ENCODE measurements at regions not wholly inside any gene's neighbourhood (a gene's known extent, or its start where the extent isn't known, plus 50 kb on each side); places are given as distances from the start of the nearest gene placed in this dataset.

- H3K9ac ChIP-seq (ENCODE audit: insufficient read depth in 1 of 2, low read depth in 2 of 2, low read length in 2 of 2) = no peak overlapping the region
- ChIA-PET POLR2A (no interaction called here), CTCF (ENCODE audit: low intra/inter-chr PET ratio) (no interaction called here)
- FAIRE-seq = no peak
- no TSS peak for BruUV-seq (replicated peaks)
- TF ChIP-seq ZNF354B (CRISPR knock-in tag; IDR thresholded peaks at IDR 0.05) = no peak
- TF ChIP-seq NCOA4 (IDR thresholded peaks at IDR 0.05; ENCODE audit: partially characterized antibody) = no peak
- TF ChIP-seq ZBTB5 (IDR thresholded peaks at IDR 0.05) = no peak
- H4K20me1 ChIP-seq (replicated peaks; ENCODE audit: control insufficient read depth, insufficient read depth, low read length) = no peaks in the 10 kb centered on the region
- H3K9me3 ChIP-seq (replicated peaks; ENCODE audit: control insufficient read depth, insufficient read depth, low read depth, low read length) = no peaks in the 10 kb centered on the region
- intact Hi-C loops (cut with micrococcal nuclease) (no loop called here), in situ Hi-C loops (cut with MboI) (no loop called here)
- H3K4me1 ChIP-seq (replicated peaks in 1 of 2; ENCODE audit: control insufficient read depth in 2 of 2, insufficient read depth in 2 of 2, low read length in 2 of 2) = no peaks in the 10 kb centered on the region
- no peak for DNase-seq (ENCODE audit: extremely low read depth in 1 of 4, low spot score in 3 of 4)
- H3K36me3 ChIP-seq (ENCODE audit: control insufficient read depth, insufficient read depth, low read length) = no peaks in the 10 kb centered on the region
- H3K27ac ChIP-seq (ENCODE audit: extremely low read depth, low read depth, low read length) = no peak overlapping the region
- WGBS (ENCODE audit: insufficient coverage, low coverage, missing lambda C conversion rate) = 3% methylated on average over 3 of the region's 4 CpGs
- no peak overlapping the region for H3K4me2 ChIP-seq (ENCODE audit: insufficient read depth, low read length)
- H3K4me3 ChIP-seq = no peak overlapping the region
- H3K79me2 ChIP-seq (ENCODE audit: control insufficient read depth, insufficient read depth, low read length) = no peaks in the 10 kb centered on the region
- H2AFZ ChIP-seq (ENCODE audit: low read depth, low read length) = no peak overlapping the region
- H3K27me3 ChIP-seq (ENCODE audit: control insufficient read depth in 2 of 2, insufficient read depth in 2 of 2, low read length in 2 of 2) = no peaks in the 10 kb centered on the region
- ATAC-seq = no peak
- no peaks in the 10 kb centered on the region for H3K9me1 ChIP-seq (ENCODE audit: control insufficient read depth, insufficient read depth, low read length)
Measured at GRCh38 chr3:76324101-76324500, 538.8 kb upstream of the ZNF717 start.

DNA sequence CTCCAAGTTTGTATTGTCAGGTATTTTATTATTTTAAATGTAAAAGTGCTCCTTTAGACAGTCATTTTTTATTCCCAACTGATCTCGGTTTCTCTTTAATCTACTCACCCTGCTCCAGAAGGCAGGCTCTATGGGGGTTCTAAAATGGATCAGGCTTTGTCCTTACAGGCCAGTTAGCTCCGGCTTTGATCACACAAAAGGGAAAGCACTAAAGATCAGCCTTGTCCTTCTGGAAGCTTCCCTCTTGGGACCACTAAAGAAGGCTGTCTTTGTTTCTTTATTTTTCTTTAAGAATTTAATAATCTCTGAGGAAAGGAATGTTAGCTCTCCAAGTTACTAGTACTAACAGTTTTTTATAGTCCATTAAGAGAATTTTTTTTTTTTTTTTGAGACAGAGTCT lies 560.5 kb upstream of the ZNF717 start:
- 0% methylated on average over 2 of the region's 2 CpGs for WGBS (ENCODE audit: insufficient coverage, low coverage, missing lambda C conversion rate)
- Histone ChIP-seq H3K9me1 (ENCODE audit: control insufficient read depth, insufficient read depth, low read length) (no peaks in the 10 kb centered on the region), H3K9ac (ENCODE audit: insufficient read depth in 1 of 2, low read depth in 2 of 2, low read length in 2 of 2) (no peak overlapping the region), H3K36me3 (ENCODE audit: control insufficient read depth, insufficient read depth, low read length) (no peaks in the 10 kb centered on the region), H2AFZ (ENCODE audit: low read depth, low read length) (no peak overlapping the region), H3K27ac (ENCODE audit: extremely low read depth, low read depth, low read length) (no peak overlapping the region), H3K79me2 (ENCODE audit: control insufficient read depth, insufficient read depth, low read length) (no peaks in the 10 kb centered on the region), H3K4me2 (ENCODE audit: insufficient read depth, low read length) (no peak overlapping the region), H3K4me1 (replicated peaks in 1 of 2; ENCODE audit: control insufficient read depth in 2 of 2, insufficient read depth in 2 of 2, low read length in 2 of 2) (no peaks in the 10 kb centered on the region), H4K20me1 (replicated peaks; ENCODE audit: control insufficient read depth, insufficient read depth, low read length) (no peaks in the 10 kb centered on the region), H3K4me3 (no peak overlapping the region), H3K9me3 (replicated peaks; ENCODE audit: control insufficient read depth, insufficient read depth, low read depth, low read length) (no peaks in the 10 kb centered on the region), H3K27me3 (ENCODE audit: control insufficient read depth in 2 of 2, insufficient read depth in 2 of 2, low read length in 2 of 2) (no peaks in the 10 kb centered on the region)
- BruUV-seq (replicated peaks) = no TSS peak
- DNase-seq (ENCODE audit: extremely low read depth in 1 of 4, low spot score in 3 of 4) (no peak), FAIRE-seq (no peak), ATAC-seq (no peak)
- ChIA-PET POLR2A (no interaction called here), CTCF (ENCODE audit: low intra/inter-chr PET ratio) (no interaction called here)
- TF ChIP-seq PRDM10 (IDR thresholded peaks at IDR 0.05; ENCODE audit: partially characterized antibody) (no peak), ZZZ3 (IDR thresholded peaks at IDR 0.05) (no peak), TRIM24 (IDR thresholded peaks at IDR 0.05) (no peak), PML (IDR thresholded peaks at IDR 0.05; ENCODE audit: low read length) (no peak), YY1 (IDR thresholded peaks at IDR 0.05; ENCODE audit: borderline replicate concordance in 1 of 3, control insufficient read depth in 1 of 3, extremely low read depth in 1 of 3, insufficient read depth in 3 of 3, insufficient read length in 1 of 3, insufficient replicate concordance in 2 of 3, low read depth in 1 of 3, low read length in 2 of 3) (no peak), MCM5 (IDR thresholded peaks at IDR 0.05; ENCODE audit: low read depth) (no peak)
- TF ChIP-seq, protein P1, sequence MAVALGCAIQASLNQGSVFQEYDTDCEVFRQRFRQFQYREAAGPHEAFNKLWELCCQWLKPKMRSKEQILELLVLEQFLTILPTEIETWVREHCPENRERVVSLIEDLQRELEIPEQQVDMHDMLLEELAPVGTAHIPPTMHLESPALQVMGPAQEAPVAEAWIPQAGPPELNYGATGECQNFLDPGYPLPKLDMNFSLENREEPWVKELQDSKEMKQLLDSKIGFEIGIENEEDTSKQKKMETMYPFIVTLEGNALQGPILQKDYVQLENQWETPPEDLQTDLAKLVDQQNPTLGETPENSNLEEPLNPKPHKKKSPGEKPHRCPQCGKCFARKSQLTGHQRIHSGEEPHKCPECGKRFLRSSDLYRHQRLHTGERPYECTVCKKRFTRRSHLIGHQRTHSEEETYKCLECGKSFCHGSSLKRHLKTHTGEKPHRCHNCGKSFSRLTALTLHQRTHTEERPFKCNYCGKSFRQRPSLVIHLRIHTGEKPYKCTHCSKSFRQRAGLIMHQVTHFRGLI (CRISPR knock-in tag; IDR thresholded peaks at IDR 0.05) = no peak
- in situ Hi-C loops (cut with MboI) = no loop called here
- intact Hi-C loops (cut with micrococcal nuclease) = no loop called here

All from K562 (cell line).